WTC11 (cell line): ENCODE measurements at regions not wholly inside any gene's neighbourhood (a gene's known extent, or its start where the extent isn't known, plus 50 kb on each side); places are given as distances from the start of the nearest gene placed in this dataset.

Source experiments
- CREB1 ChIP-seq: sonication (generic); formaldehyde crosslinking; IDR thresholded peaks from 2 replicates; pipeline ENCODE4 v1.8.0; 2023; ENCODE audit warnings: mild to moderate bottlenecking, missing genetic modification reagents
- CTCF ChIP-seq: fragments of 200-600 bp; IDR thresholded peaks from 2 replicates; pipeline ENCODE4 v1.8.0; 2022; ENCODE audit warnings: antibody characterized with exemption
- ELF4 ChIP-seq: sonication (generic); formaldehyde crosslinking; IDR thresholded peaks from 2 replicates; pipeline ENCODE4 v1.8.1; 2022; ENCODE audit warnings: low read depth, mild to moderate bottlenecking, moderate library complexity, missing genetic modification reagents
- ESRRA ChIP-seq: sonication (generic); formaldehyde crosslinking; IDR thresholded peaks from 2 replicates; pipeline ENCODE4 v1.8.1; 2022; ENCODE audit warnings: mild to moderate bottlenecking, missing genetic modification reagents, borderline replicate concordance
- ETV6 ChIP-seq: sonication (generic); formaldehyde crosslinking; IDR thresholded peaks from 2 replicates; pipeline ENCODE4 v1.8.1; 2022; ENCODE audit warnings: mild to moderate bottlenecking, missing genetic modification reagents
- FOXP1 ChIP-seq: sonication (generic); formaldehyde crosslinking; IDR thresholded peaks from 2 replicates; pipeline ENCODE4 v1.8.0; 2022; ENCODE audit warnings: missing genetic modification reagents, mild to moderate bottlenecking, moderate library complexity, borderline replicate concordance
- NR3C1 ChIP-seq: sonication (generic); formaldehyde crosslinking; conservative IDR thresholded peaks from 2 replicates; pipeline ENCODE4 v1.8.1; 2023; ENCODE audit warnings: low read depth, mild to moderate bottlenecking, missing genetic modification reagents
- TCF7 ChIP-seq: sonication (generic); formaldehyde crosslinking; IDR thresholded peaks from 2 replicates; pipeline ENCODE4 v1.8.0; 2022; ENCODE audit warnings: mild to moderate bottlenecking, low read depth, missing genetic modification reagents, moderate library complexity
- TF ChIP-seq, protein P1 (sequence below): sonication (generic); formaldehyde crosslinking; IDR thresholded peaks from 2 replicates; pipeline ENCODE4 v1.8.1; 2023; ENCODE audit warnings: mild to moderate bottlenecking, missing genetic modification reagents, moderate library complexity
- TF ChIP-seq, protein P2 (sequence below): sonication (generic); formaldehyde crosslinking; IDR thresholded peaks from 2 replicates; pipeline ENCODE4 v1.8.0; 2022; ENCODE audit warnings: mild to moderate bottlenecking, missing genetic modification reagents
- TF ChIP-seq, protein P3 (sequence below): sonication (generic); formaldehyde crosslinking; IDR thresholded peaks from 2 replicates; pipeline ENCODE4 v1.8.1; 2022; ENCODE audit warnings: low read depth, mild to moderate bottlenecking, moderate library complexity, missing genetic modification reagents, borderline replicate concordance

- TF ChIP-seq CTCF (no peak), ESRRA (CRISPR knock-in tag) (no peak), TCF7 (no peak), CREB1 (CRISPR knock-in tag) (no peak), ETV6 (no peak), NR3C1 (CRISPR knock-in tag) (no peak), FOXP1 (CRISPR knock-in tag) (no peak), ELF4 (CRISPR knock-in tag) (no peak)
- TF ChIP-seq, protein P1, sequence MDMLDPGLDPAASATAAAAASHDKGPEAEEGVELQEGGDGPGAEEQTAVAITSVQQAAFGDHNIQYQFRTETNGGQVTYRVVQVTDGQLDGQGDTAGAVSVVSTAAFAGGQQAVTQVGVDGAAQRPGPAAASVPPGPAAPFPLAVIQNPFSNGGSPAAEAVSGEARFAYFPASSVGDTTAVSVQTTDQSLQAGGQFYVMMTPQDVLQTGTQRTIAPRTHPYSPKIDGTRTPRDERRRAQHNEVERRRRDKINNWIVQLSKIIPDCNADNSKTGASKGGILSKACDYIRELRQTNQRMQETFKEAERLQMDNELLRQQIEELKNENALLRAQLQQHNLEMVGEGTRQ (CRISPR knock-in tag) = no peak
- TF ChIP-seq, protein P2, sequence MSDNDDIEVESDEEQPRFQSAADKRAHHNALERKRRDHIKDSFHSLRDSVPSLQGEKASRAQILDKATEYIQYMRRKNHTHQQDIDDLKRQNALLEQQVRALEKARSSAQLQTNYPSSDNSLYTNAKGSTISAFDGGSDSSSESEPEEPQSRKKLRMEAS (CRISPR knock-in tag) = no peak
- TF ChIP-seq, protein P3, sequence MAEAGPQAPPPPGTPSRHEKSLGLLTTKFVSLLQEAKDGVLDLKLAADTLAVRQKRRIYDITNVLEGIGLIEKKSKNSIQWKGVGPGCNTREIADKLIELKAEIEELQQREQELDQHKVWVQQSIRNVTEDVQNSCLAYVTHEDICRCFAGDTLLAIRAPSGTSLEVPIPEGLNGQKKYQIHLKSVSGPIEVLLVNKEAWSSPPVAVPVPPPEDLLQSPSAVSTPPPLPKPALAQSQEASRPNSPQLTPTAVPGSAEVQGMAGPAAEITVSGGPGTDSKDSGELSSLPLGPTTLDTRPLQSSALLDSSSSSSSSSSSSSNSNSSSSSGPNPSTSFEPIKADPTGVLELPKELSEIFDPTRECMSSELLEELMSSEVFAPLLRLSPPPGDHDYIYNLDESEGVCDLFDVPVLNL (CRISPR knock-in tag) = no peak
These were observed 98.3 kb upstream of the FBN2 start for GRCh38 chr5:128636361-128636760.
